Caco-2 (cell line): ENCODE measurements at regions not wholly inside any gene's neighbourhood (a gene's known extent, or its start where the extent isn't known, plus 50 kb on each side); places are given as distances from the start of the nearest gene placed in this dataset.
"Not testable (repeated sequence)": the region's sequence is repeated elsewhere in the genome, so short reads cannot be mapped to it uniquely, and the experiment has no call there.

Source experiments
- BruUV-seq: library from RNA; stranded (reverse); fragments of 400-500 nt; replicated peaks from 2 replicates; lab custom pipeline; 2021; lab: Mats Ljungman, UMichigan
- CTCF ChIA-PET: fragments of 300-600 bp; sonication (Branson Sonifier 250); formaldehyde crosslinking; loops from one replicate; lab custom pipeline; 2022; ENCODE audit warnings: antibody characterized with exemption; lab: Charles Lee
- POLR2A ChIA-PET: fragments of 300-600 bp; sonication (Branson Sonifier 250); formaldehyde crosslinking; loops from one replicate; lab custom pipeline; 2022; ENCODE audit warnings: antibody characterized with exemption; lab: Charles Lee
- DNase-seq, 2 experiments: peaks; one replicate each; pipeline versions ENCODE4 v3.0.0 to v3.0.0-alpha.2; 2020 to 2022
- H3K27me3 ChIP-seq: replicated peaks from 2 replicates; pipeline ENCODE4 v1.6.0; 2011; ENCODE audit warnings: low read length; ENCODE audit not compliant: control insufficient read depth, insufficient read depth
- H3K36me3 ChIP-seq: 2 replicates; pipeline ENCODE4 v1.5.1; 2011; ENCODE audit warnings: low read length; ENCODE audit not compliant: control insufficient read depth, insufficient read depth
- H3K4me1 ChIP-seq: fragments of 250-450 bp; sonication (Bioruptor Pico); 2 replicates; pipeline ENCODE4 v1.5.1; 2020; ENCODE audit warnings: mild to moderate bottlenecking
- H3K4me3 ChIP-seq: 2 replicates; pipeline ENCODE4 v1.5.1; 2011; ENCODE audit warnings: low read depth, mild to moderate bottlenecking, control low read depth, low read length
- H3K9me3 ChIP-seq: fragments of 250-450 bp; sonication (Bioruptor Pico); 2 replicates; pipeline ENCODE4 v1.5.1; 2020; ENCODE audit warnings: mild to moderate bottlenecking, moderate library complexity
- H3K27ac Mint-ChIP-seq: one replicate; pipeline ENCODE4 v1.8.0; 2022; ENCODE audit warnings: mixed read lengths; ENCODE audit not compliant: unreplicated experiment
- H3K27me3 Mint-ChIP-seq: one replicate; pipeline ENCODE4 v1.8.0; 2022; ENCODE audit warnings: mixed read lengths; ENCODE audit not compliant: insufficient read depth, unreplicated experiment
- H3K36me3 Mint-ChIP-seq: one replicate; pipeline ENCODE4 v1.8.0; 2022; ENCODE audit warnings: mild to moderate bottlenecking, mixed read lengths; ENCODE audit not compliant: insufficient read depth, unreplicated experiment
- H3K4me1 Mint-ChIP-seq: one replicate; pipeline ENCODE4 v1.8.0; 2022; ENCODE audit warnings: low read depth, mixed read lengths; ENCODE audit not compliant: unreplicated experiment
- H3K4me3 Mint-ChIP-seq: one replicate; pipeline ENCODE4 v1.8.0; 2022; ENCODE audit warnings: mild to moderate bottlenecking, moderate library complexity, mixed read lengths; ENCODE audit not compliant: unreplicated experiment
- H3K9me3 Mint-ChIP-seq: one replicate; pipeline ENCODE4 v1.8.0; 2022; ENCODE audit warnings: mixed read lengths; ENCODE audit not compliant: unreplicated experiment
- intact Hi-C: fragments of 100-400 bp; cut with micrococcal nuclease; formaldehyde crosslinking; loops from one replicate; pipeline ENCODE4 v1.10.0; 2022; ENCODE audit not compliant: unreplicated experiment
- TF ChIP-seq, protein P1 (sequence below), 2 experiments: fragments of 200-600 bp in 1 of 2; IDR thresholded peaks; 1 replicate in 1 of 2; 2 replicates in 1 of 2; pipeline versions ENCODE4 v1.5.1 to v1.8.0; 2011 to 2022; ENCODE audit warnings: antibody characterized with exemption in 1 of 2, control low read depth in 1 of 2, inconsistent platforms in 1 of 2, low read depth in 1 of 2, low read length in 1 of 2, mild to moderate bottlenecking in 1 of 2, moderate library complexity in 1 of 2; ENCODE audit not compliant: insufficient read depth in 1 of 2, severe bottlenecking in 1 of 2, unreplicated experiment in 1 of 2

DNA sequence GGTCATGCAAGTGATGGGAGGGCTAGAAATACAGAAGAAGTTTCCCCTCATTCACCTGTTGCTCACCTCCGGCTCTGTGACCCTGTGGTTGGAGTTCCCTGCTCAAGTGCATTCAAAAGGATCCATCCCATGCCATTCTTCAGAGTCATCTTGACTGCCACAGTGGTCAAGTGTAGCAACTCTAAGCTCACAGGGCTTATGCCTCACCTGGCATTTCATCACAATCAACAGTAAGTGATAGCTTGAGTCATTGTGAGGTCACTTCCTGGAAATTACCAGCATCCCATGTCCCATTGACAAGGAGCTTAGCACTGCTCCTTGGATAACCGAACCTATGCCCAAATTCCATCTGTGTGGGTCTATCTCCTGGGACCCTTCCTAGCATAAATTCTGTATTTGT, 55.6 kb downstream of the OR4C45 start:
- TF ChIP-seq, protein P1, sequence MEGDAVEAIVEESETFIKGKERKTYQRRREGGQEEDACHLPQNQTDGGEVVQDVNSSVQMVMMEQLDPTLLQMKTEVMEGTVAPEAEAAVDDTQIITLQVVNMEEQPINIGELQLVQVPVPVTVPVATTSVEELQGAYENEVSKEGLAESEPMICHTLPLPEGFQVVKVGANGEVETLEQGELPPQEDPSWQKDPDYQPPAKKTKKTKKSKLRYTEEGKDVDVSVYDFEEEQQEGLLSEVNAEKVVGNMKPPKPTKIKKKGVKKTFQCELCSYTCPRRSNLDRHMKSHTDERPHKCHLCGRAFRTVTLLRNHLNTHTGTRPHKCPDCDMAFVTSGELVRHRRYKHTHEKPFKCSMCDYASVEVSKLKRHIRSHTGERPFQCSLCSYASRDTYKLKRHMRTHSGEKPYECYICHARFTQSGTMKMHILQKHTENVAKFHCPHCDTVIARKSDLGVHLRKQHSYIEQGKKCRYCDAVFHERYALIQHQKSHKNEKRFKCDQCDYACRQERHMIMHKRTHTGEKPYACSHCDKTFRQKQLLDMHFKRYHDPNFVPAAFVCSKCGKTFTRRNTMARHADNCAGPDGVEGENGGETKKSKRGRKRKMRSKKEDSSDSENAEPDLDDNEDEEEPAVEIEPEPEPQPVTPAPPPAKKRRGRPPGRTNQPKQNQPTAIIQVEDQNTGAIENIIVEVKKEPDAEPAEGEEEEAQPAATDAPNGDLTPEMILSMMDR (IDR thresholded peaks at IDR 0.05; ENCODE audit: insufficient read depth in 1 of 2, low read depth in 1 of 2, low read length in 1 of 2, severe bottlenecking in 1 of 2, unreplicated experiment in 1 of 2): no peak
- peaks cover 37% of the 10 kb centered on the region for H3K9me3 Mint-ChIP-seq
- no peaks in the 10 kb centered on the region for H3K9me3 ChIP-seq
- no peak overlapping the region for H3K4me3 Mint-ChIP-seq
- no peak overlapping the region for H3K27ac Mint-ChIP-seq
- no peaks in the 10 kb centered on the region for H3K27me3 Mint-ChIP-seq
- H3K4me1 ChIP-seq: no peaks in the 10 kb centered on the region
- POLR2A ChIA-PET: no interaction called here
- intact Hi-C loops: no loop called here
- H3K27me3 ChIP-seq: no peaks in the 10 kb centered on the region
- no peak overlapping the region for H3K4me3 ChIP-seq
- BruUV-seq: no TSS peak
- CTCF ChIA-PET: no interaction called here
- no peaks in the 10 kb centered on the region for H3K4me1 Mint-ChIP-seq
- H3K36me3 Mint-ChIP-seq: no peaks in the 10 kb centered on the region
- DNase-seq: no peak
- H3K36me3 ChIP-seq: no peaks in the 10 kb centered on the region

DNA sequence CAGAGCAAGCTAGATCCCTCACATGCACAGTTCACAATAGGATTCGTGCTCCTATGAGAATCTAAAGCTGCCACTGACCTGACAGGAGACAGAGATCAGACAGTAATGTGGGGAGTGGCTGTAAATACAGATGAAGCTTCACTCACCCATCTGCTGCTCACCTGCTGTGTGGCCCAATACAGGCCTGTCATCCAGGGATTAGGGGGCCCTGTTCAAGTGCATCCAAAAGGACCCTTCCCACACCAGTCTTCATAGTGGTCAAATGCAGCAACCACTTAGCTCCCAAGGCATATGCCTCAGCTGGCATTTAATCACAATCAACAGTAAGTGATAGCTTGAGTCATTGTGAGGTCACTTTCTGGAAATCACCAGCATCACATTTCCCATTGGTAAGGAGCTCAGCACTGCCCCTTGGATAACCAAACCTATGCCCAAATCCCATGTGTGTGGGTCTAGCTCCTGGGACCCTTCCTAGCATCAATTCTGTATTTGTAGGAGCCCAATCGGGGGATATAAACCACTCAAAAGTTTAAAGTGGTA, 65.6 kb downstream of the OR4C45 start:
- BruUV-seq: no TSS peak
- no peaks in the 10 kb centered on the region for H3K27me3 Mint-ChIP-seq
- no peak for DNase-seq
- no peak overlapping the region for H3K4me3 Mint-ChIP-seq
- intact Hi-C loops: no loop called here
- ChIA-PET POLR2A (no interaction called here), CTCF (no interaction called here)
- TF ChIP-seq, protein P1 (IDR thresholded peaks at IDR 0.05; ENCODE audit: insufficient read depth in 1 of 2, low read depth in 1 of 2, low read length in 1 of 2, severe bottlenecking in 1 of 2, unreplicated experiment in 1 of 2): no peak
- no peaks in the 10 kb centered on the region for H3K36me3 Mint-ChIP-seq
- no peak overlapping the region for H3K27ac Mint-ChIP-seq
- no peaks in the 10 kb centered on the region for H3K36me3 ChIP-seq
- H3K9me3 Mint-ChIP-seq: peaks cover 10% of the 10 kb centered on the region
- H3K4me3 ChIP-seq: no peak overlapping the region
- H3K9me3 ChIP-seq: no peaks in the 10 kb centered on the region
- no peaks in the 10 kb centered on the region for H3K27me3 ChIP-seq
- no peaks in the 10 kb centered on the region for H3K4me1 ChIP-seq
- H3K4me1 Mint-ChIP-seq: no peaks in the 10 kb centered on the region

GRCh38 chr11:50102916-50103315, 70.2 kb downstream of the OR4C45 start:
- H3K4me1 ChIP-seq: no peaks in the 10 kb centered on the region
- Mint-ChIP-seq H3K36me3 (no peaks in the 10 kb centered on the region), H3K9me3 (peaks cover 3% of the 10 kb centered on the region), H3K4me1 (no peaks in the 10 kb centered on the region), H3K4me3 (no peak overlapping the region), H3K27ac (no peak overlapping the region), H3K27me3 (no peaks in the 10 kb centered on the region)
- ChIA-PET POLR2A (no interaction called here), CTCF (no interaction called here)
- no peaks in the 10 kb centered on the region for H3K36me3 ChIP-seq
- no TSS peak for BruUV-seq
- DNase-seq: no peak
- H3K4me3 ChIP-seq: no peak overlapping the region
- TF ChIP-seq, protein P1 (IDR thresholded peaks at IDR 0.05; ENCODE audit: insufficient read depth in 1 of 2, low read depth in 1 of 2, low read length in 1 of 2, severe bottlenecking in 1 of 2, unreplicated experiment in 1 of 2): no peak
- H3K27me3 ChIP-seq: no peaks in the 10 kb centered on the region
- H3K9me3 ChIP-seq: no peaks in the 10 kb centered on the region
- intact Hi-C loops: no loop called here

GRCh38 chr11:50140686-50141085, 108.0 kb downstream of the OR4C45 start:
- H3K36me3 ChIP-seq, H3K27ac Mint-ChIP-seq, H3K4me1 ChIP-seq, DNase-seq, H3K4me3 ChIP-seq, H3K4me1 Mint-ChIP-seq, H3K27me3 Mint-ChIP-seq, H3K9me3 Mint-ChIP-seq, BruUV-seq, H3K36me3 Mint-ChIP-seq, H3K9me3 ChIP-seq, H3K4me3 Mint-ChIP-seq, POLR2A ChIA-PET, CTCF ChIA-PET, intact Hi-C loops, H3K27me3 ChIP-seq: not testable (repeated sequence)

DNA sequence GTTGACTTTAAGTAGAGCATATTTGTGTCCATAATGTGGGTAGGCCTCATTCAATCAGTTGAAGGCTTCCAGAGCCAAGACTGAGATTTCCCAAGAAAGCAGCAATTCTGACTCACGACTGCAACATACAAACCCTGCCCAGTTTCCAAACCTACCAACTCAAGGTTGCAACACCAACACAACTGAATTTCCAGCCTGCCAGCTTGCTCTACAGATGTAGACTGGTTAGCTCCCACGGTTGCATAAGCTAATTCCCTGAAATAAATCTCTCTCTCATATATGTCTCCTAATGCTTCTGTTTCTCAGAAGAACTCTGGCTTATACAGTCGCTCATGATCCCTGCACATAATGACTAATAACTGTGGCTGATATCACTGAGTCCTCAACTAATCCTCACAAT, 113.6 kb downstream of the OR4C45 start:
- DNase-seq, H3K36me3 ChIP-seq, H3K4me3 ChIP-seq, POLR2A ChIA-PET, BruUV-seq, H3K9me3 ChIP-seq, H3K27ac Mint-ChIP-seq, CTCF ChIA-PET, H3K36me3 Mint-ChIP-seq, intact Hi-C loops, H3K27me3 ChIP-seq, H3K4me3 Mint-ChIP-seq, H3K27me3 Mint-ChIP-seq, H3K4me1 Mint-ChIP-seq, H3K4me1 ChIP-seq: not testable (repeated sequence)
- H3K9me3 Mint-ChIP-seq: peaks cover 33% of the 10 kb centered on the region
